ENCODE measurements at regions not wholly inside any gene's neighbourhood (a gene's known extent, or its start where the extent isn't known, plus 50 kb on each side); places are given as distances from the start of the nearest gene placed in this dataset.
A peak's percentile ranks its signal among the peaks of the same experiment; 100 is the strongest.

- no peak overlapping the region for H3K4me3 ChIP-seq (ENCODE audit: low read length)
- peak; percentile 34 for DNase-seq (ENCODE audit: low read depth)
- no peak for TF ChIP-seq CTCF (conservative IDR thresholded peaks at IDR 0.05; ENCODE audit: low read length)
These were observed 142.8 kb upstream of the RGMB start for GRCh38 chr5:98630621-98631020.

- DNase-seq (ENCODE audit: low read depth), result peak; percentile 97
- TF ChIP-seq CTCF (conservative IDR thresholded peaks at IDR 0.05; ENCODE audit: low read length), result no peak
- no peak overlapping the region for H3K4me3 ChIP-seq (ENCODE audit: low read length)
These were observed 142.0 kb upstream of the RGMB start for GRCh38 chr5:98631311-98632054.

GRCh38 chr5:98635656-98636055, 137.8 kb upstream of the RGMB start:
- H3K4me3 ChIP-seq (ENCODE audit: low read length), result no peak overlapping the region
- TF ChIP-seq CTCF (conservative IDR thresholded peaks at IDR 0.05; ENCODE audit: low read length), result no peak
- DNase-seq (ENCODE audit: low read depth), result peak; percentile 56

- DNase-seq (ENCODE audit: low read depth), result no peak
- H3K4me3 ChIP-seq (ENCODE audit: low read length), result no peak overlapping the region
- TF ChIP-seq CTCF (conservative IDR thresholded peaks at IDR 0.05; ENCODE audit: low read length), result no peak
These were observed 136.3 kb upstream of the RGMB start for GRCh38 chr5:98637116-98637515.

- DNase-seq (ENCODE audit: low read depth), result peak; percentile 17
- TF ChIP-seq CTCF (conservative IDR thresholded peaks at IDR 0.05; ENCODE audit: low read length), result no peak
- H3K4me3 ChIP-seq (ENCODE audit: low read length), result no peak overlapping the region
These were observed 135.9 kb upstream of the RGMB start for GRCh38 chr5:98637557-98637956.

- no peak for DNase-seq (ENCODE audit: low read depth)
- H3K4me3 ChIP-seq (ENCODE audit: low read length), result no peak overlapping the region
- no peak for TF ChIP-seq CTCF (conservative IDR thresholded peaks at IDR 0.05; ENCODE audit: low read length)
These were observed 135.4 kb upstream of the RGMB start for GRCh38 chr5:98638111-98638510.

GRCh38 chr5:98638701-98639100, 134.8 kb upstream of the RGMB start:
- no peak overlapping the region for H3K4me3 ChIP-seq (ENCODE audit: low read length)
- peak; percentile 84 for DNase-seq (ENCODE audit: low read depth)
- no peak for TF ChIP-seq CTCF (conservative IDR thresholded peaks at IDR 0.05; ENCODE audit: low read length)
